Stimulated activated naive CD8-positive, alpha-beta T cell treated with anti-CD3 and anti-CD28 coated beads, Interleukin-15, Interleukin-2, amounts not matched to agents 100 U/mL and 50 U/mL, for 24 hours (primary cell): ENCODE measurements at regions not wholly inside any gene's neighbourhood (a gene's known extent, or its start where the extent isn't known, plus 50 kb on each side); places are given as distances from the start of the nearest gene placed in this dataset.
A peak's percentile ranks its signal among the peaks of the same experiment; 100 is the strongest.
"Not testable (repeated sequence)": the region's sequence is repeated elsewhere in the genome, so short reads cannot be mapped to it uniquely, and the experiment has no call there.

Source experiments
- ATAC-seq: fragments of 150-1000 bp; cut with Tn5 transposase; one replicate; pipeline ENCODE4 v1.10.0; 2021
- DNase-seq: peaks from one replicate; pipeline ENCODE4 v3.0.0; 2021

DNA sequence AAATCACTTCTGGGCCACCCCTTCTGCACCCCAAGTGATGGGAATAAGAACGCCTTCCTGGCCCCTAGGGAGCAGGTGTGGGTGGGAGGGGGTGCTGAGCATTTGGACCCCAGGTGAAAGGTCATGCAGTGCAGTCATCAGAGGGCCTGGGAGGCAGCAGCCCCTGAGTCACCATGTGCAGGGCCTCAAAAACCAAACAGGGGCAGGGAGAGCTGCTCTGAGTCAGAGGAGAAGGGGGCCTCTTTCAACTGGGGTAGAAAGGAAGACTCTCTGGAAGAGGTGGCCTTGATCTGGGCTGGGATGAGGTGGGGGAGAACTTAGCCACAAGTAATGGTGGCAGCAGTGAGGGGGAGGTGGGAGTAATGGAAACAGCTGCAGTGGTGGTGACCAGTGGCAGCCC is 164.3 kb downstream of the BUB3 start:
- ATAC-seq (peak; percentile 93), DNase-seq (peak; percentile 31)

DNA sequence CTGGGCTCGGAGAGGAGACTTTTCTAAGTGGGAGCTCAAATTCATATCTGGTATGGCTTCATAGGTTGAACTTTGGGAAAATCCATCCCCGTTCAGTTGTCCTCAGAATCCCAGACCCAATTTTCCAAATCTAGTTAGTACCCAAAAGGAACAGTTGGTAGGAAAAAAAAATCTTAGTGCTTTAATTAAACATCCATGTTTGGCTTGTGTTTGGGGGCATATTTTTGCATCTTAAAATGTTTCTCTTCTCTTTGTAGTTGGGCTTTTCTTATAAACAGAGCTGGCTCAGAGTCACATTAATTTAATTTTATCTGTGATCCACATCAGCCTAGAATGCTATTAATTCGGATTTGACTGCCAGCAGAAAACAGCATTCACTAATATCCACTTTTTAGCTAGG is 165.9 kb downstream of the BUB3 start:
- no peak for ATAC-seq

DNA sequence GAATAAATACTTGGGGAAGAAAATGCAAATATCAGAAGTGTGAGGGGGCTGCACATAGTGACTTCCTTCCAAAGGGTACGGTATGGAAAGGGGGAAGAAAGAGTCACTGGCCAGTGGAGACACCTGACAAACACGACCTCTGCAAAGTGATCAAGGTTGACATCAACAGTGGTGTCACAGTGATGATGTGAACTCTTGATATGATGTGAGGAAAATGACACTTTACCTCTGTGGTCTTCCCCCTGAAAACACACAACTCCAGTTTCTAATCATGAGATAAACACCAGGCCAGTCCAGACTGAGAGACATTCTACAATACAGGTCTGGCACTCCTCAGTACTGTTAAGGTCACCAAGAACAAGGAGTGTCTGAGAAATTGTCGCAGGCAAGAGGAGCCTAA is 169.7 kb downstream of the BUB3 start:
- DNase-seq (no peak), ATAC-seq (peak; percentile 78)

More for the DNA sequence above, 165.9 kb downstream of the BUB3 start:
- no peak for DNase-seq

DNA sequence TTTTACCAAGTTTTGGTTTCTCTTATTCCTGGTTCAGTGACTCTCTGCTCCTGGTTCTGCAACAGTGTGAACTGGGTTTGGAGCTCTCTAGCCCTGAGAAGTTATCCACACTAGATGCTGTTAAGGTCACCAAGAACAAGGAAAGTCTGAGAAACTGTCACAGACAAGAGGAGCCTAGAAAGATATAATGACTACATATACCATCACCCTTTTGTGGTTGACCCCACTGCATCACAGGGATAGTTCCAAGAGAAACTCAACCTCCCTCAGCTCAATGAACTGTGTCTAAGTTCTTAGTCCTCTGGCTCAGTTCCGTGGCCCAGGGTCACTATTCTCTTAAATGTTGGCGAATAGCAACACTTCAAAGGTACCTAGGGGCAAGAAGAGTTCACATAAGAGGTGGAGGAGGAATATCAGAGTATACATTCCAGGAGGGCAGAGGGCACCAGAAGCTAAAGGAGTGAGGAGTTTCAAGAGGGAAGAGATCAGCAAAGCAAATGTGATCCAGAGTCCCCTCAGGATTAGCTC is 171.5 kb downstream of the BUB3 start:
- no peak for DNase-seq

DNA sequence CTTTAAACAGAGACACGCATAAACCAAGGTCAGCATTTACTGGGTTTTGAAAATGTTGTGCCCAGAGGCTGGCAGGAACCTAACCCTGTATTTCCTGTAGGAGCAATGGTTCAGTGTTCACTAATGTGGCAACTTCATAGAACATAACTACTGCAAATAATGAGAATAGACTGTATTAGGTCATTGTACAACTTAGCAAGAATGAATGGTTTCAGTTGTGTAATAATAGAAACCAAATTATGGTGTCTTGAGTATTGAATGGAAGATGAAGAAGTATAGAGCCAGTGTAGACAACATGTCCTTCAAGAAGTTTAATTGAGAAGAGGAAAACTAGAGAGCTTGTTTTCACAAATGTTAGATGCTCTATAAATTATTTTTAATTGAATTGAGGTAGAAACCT is 172.5 kb downstream of the BUB3 start:
- no peak for ATAC-seq
- no peak for DNase-seq

More for the DNA sequence above, 171.5 kb downstream of the BUB3 start:
- ATAC-seq, result peak; percentile 58

DNA sequence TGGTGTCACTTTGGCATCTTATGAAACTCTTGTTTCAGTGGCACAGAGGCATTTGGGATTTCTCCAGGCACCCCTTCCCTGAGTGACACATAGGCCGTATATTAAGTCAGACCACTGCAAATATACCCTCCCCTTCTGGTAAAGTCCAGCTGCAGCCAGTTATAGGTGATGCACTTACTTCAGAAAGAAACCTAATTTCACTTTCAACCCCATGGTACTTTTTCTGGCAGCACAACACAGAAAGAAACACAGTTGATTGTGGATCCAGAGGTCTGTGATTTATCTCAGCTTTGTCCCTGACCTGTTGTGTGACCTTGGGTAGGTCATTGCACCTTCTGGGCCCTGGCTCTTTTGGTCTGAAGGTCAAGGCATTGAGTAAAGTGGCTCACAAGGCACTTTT is 173.2 kb downstream of the BUB3 start:
- DNase-seq, result no peak
- ATAC-seq, result no peak

DNA sequence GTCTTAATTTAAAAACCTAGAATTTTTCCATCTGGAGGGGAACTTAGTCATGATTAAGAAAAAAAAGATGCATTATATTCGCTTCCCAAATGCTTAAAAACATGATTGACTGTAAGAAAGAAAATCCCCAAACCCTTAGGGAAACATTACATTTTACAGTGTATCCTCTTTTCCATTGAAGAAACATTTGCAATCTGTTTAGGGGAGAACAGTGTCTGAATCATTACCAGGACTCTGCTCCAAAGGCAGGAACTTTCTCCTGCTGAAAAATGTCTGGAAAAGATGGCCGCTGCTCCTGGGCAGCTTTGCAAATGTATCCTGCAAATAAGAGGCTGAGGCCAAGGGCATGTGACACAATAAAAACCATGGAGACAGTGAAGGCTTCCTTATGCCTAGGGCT is 173.7 kb downstream of the BUB3 start:
- ATAC-seq (no peak), DNase-seq (no peak)

DNA sequence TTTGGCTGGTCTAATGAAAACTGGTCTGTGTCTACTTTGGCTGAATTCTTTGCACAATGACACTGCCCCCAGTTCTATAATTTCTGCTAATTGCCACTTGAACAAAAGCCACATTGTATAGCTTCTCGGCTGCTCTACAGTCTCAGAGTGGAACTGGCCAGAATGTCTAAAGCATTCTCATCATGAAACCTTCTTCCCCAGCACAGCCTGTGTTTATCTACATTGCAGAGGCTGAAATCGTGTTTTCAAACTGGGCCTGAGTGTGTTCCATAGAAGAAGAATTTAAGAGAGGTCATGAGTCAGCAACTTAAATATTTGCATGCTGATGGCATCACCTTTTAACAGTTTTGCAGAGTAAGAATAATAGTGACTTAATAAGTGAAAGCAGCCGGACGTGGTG is 177.2 kb downstream of the BUB3 start:
- DNase-seq (no peak), ATAC-seq (no peak)

DNA sequence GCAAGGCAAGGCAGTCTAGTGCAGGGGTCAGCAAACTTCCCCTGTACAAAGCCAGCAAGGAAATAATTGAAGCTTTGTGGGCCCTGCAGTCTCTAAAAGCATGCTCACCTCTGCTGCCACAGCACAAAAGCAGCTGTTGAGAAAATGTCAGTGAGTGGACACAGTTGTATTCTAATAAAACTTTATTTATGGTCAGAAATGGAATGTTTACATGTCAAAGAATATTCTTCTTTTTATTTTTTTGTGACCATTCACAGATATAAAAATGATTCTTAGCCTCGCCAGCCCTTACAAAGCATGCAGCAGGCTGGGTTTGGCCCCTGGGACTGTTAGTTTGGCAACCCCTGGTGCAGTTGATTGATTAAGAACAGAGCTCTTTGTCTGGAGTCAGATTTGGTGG is 192.4 kb downstream of the BUB3 start:
- ATAC-seq (no peak), DNase-seq (no peak)

DNA sequence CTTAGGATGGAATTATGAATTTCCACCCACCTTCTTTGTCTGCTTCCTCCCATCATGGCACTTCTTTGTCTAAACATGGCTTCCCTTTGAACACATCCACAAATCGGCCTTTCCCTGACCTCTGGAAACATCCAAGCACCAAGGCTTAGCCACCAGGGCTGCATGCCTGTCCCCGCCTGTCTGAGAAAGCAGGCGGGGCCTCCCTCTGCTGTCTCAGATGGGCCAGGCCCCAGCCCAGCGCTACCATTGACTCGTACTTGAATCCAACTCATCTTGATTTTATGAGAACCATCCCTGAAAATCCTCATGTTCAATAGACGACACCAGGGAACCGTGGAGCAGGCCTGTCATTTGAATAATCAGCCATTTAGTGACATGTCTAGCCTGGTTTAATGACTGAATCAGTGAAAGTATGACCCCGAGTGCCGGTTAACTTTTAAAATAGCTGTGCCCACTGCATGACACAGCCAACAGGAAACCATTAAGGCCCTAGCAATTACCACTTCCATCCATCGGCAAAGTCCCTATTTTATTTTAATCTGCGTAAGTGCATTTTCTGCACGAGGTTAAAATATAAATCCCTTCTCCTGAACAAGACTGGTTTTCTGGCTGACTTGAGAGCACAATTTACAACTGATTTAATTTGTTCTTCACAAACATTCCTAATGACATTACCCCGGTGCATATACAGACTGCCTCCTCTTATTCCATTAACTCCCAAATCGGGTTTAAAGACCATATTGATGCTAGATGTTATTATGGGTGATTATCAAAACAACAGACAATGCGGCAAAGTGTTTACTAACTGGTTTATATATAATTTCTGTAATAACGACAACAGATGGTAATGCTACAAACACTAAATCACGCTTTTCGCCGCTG is 194.7 kb downstream of the BUB3 start:
- DNase-seq (no peak), ATAC-seq (no peak)

DNA sequence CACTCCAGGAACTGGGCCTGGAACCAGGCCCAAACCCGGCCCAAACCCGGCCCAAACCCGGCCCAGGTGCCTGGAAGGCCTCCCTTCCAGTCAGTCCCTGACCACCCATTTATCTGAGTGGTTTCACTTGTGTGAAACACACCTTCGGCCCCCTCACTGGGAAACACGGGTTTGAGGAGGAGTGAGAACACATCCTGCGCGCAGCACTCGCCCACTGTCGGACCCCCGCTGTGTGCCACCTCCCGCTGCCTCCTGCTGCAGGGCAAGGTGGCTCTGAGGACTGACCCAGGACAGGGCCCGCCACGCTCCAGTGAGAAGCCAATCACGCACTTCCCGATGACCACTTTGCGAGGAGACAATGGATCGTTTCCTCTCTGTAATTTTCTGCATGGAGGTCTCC is 197.5 kb downstream of the BUB3 start:
- no peak for DNase-seq
- no peak for ATAC-seq

DNA sequence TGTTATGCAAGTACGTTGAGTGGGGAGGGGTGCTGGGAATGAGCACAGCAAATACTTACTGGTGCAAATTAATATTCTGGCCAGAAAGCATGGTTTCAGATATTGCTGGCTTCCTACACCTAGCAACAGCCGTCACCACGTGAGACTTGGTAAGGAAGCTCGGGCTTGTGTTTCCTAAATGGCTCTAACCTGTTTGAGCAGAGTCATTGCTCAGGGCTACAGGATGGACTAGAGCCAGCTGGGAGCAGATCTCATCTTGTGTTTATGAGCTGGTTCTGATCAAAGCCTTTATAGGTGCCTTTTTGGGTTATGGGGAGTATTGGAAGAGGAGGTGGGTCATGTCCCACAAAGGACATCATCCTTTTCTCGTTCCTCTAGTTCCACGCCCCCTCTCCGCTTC is 200.3 kb downstream of the BUB3 start:
- no peak for ATAC-seq
- no peak for DNase-seq

DNA sequence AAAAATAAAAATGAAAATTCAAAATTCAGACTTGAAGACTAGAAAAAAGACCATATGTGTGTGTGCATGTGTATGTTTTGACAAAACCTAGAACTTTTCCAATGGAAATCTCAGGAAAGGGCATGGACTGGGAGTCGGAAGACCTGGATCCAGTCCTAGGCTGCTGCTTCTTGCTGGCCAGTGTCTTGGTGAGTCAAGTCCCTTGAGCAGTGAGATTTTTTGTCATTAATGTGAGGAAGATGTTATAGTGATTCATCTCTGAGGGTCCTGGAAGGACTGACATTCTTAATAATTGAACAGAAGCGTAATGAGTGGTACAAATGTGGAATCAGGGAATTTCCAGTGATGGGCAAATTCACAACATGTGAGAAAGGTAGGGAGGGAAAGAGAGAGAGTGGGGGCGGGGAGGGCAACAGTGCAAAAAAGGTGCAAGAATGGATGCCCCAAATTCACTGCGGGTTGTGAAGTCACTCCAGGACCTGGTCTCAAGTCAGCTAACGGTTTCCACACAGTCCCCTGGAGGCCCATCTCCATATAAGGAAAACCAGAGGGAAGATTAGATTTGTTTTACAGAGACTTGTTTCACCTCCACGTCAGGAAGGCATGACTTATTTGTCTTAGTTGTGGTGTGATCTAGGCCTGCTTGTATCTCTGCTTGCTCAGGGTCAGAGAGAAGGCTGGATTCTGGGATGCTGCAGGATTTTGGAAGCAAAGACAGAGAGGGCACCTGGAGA is 201.7 kb downstream of the BUB3 start:
- ATAC-seq (no peak), DNase-seq (no peak)

DNA sequence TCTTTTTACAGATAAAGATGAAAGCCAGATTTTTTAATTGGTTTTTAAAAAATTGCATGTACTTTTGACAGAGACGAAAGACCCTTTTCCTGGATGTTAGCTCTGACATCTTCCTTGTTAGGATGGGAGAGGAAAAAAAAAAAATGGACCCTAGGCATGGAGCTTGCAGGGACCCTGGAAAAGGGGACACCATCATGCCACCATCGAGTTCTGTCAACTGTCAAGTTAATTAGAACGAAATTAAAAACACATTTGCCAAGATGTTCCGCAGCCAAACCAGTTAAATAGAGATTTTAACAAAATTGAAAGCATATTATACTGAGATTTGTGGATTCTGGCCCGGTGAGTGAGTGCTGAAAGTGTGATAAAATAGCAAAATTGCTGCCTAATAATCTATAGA is 202.6 kb downstream of the BUB3 start:
- DNase-seq (no peak), ATAC-seq (no peak)

DNA sequence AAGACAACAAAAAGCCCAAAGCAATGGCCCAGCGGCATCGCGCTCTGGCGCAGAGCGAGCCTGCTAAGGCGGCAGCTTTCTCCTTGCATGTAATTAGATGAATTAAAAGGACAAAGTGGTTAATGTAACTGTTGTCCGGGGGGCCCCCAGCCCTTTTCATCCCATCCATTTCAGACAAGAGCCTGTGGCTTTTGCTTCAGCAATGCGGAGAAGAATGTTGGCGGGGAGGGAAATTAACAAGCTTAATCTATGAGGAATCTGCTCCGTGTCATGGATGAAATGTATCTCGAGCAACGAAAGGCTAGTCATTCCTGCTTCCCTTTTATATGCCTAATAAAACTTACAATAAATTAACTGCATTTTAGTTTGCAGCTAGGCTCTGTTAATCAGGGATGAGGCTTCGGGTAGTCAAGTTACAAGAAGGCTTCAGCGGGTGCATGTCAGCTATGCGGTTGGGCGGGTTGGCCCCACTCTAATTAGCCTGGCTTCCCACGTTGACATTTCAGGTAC is 203.3 kb downstream of the BUB3 start:
- ATAC-seq (no peak), DNase-seq (no peak)

DNA sequence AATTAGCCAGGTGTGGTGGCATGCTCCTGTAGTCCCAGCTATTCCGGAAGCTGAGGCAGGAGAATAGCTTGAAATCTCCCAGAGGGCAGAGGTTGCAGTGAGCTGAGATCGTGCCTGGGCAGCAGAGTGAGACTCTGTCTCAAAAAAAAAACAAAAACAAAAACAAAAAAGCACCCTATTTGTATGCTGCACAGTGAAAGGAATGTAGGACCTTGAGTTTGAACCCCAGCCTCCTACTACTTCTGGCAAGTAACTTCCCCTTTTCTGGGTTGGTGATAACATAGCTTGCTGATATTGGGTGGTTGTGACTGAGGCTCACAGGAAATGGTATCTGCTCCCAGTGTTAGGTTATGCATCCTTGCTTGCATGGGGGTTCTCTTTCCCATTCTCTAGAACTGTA is 205.3 kb downstream of the BUB3 start:
- ATAC-seq (no peak), DNase-seq (no peak)

DNA sequence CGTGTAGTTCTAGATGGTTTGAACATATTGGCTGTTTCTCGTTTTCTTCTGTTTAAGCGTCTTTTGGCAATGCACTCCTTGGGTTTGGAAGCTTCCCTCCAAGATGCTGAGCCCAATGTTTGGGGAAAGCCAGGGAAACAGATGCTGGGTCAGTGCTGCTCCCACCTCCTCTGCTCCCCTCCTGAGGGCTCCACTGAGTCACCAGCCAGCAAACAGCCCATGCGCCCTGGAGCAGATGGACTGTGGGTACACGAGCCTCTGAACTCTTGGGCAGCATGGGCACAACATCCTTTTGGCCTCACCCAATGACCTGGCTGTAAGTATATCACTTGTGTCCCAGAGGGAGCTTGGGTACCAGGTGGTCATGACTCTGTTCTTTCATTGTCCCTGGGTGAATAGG is 207.6 kb downstream of the BUB3 start:
- ATAC-seq (no peak), DNase-seq (no peak)

DNA sequence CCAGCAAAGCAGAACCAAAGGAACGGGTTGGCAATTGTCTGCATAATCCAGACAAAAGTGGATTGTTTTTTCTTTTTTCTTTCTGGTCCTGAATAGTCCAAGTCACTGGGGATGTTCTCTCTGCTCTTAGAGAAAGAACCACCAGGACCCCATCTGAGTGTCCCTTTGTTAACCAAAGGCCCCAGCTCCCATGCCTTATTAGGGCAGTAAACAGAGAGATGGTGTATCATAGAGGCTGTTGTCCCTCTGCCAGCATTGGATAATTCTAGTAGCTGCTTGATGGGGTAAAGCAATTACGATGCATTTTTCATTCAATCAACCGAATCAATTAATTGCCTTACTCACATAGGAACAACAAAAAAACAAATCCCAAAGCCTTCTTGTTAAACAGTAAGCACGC is 213.0 kb downstream of the BUB3 start:
- ATAC-seq, result no peak
- DNase-seq, result no peak

DNA sequence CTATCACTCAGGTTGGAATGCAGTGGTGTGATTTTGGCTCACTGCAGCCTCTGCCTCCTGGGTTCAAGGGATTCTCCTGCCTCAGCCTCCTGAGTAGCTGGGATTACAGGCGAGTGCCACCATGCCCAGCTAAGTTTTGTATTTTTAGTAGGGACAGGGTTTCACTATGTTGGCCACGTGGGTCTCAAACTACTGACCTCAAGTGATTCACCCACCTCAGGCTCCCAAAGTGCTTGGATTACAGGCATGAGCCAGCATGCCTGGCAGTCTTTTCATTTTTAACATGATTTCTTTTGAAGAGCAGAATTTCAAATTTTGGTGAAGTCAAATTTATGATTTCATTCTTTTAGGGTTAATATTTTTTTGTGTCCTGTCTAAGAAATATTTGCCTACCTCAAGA is 217.4 kb downstream of the BUB3 start:
- not testable (repeated sequence) for ATAC-seq, DNase-seq

DNA sequence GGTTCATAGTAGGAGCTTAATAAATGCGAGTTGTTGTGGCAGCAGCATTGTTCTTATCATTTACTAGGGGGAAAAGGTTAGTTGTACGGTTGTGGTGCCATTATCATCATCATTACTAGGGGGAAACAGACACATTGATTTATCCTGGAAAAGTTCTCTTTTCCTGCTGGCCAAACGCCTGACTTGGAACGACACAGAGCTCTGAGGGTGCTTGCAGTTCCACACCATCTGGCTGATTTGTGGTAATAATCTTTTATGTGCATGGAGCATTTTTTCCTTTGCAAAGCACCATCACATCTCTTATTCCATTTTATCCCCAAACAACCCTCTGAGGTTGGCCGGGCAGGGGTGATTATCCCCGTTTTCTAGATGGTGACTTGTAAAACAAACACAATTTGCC is 219.4 kb downstream of the BUB3 start:
- ATAC-seq, result no peak

DNA sequence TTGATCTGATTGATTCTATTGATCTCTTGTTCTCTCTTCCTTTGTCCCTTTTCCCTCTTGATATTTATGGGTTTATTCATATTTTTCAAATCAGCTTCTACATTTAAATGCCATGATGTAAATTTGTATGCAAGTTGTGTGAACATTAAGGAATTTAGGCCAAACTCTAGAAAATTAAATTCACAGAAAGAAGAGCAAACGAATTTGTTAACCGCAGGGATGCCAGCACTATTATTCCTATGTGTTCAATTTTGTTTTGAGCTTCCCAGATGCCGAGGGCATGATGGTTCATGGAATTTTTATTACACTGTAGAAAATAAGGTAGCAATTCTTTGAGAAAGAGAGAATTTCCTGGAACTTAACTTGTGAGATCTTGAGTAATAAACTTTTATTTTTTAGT is 220.9 kb downstream of the BUB3 start:
- DNase-seq (no peak), ATAC-seq (no peak)

More for the DNA sequence above, 219.4 kb downstream of the BUB3 start:
- no peak for DNase-seq

DNA sequence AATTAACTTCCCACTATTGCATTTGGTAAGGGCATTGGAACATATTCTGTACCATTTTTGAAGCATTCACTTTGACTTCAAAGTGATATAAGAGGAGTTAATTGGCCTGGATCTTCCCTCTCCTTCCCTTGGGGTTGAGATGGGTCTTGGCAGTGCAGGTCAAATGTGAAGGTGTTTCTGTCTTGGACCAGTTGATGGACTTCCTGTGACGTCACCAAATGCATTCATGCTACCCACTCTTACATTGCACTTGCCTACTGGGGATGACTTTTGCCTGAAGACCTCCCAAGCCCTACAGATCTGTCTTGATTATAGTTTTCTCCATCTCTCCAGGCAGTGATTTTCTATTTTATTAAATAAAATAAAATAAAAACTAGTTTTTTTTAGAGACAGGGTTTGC is 221.5 kb downstream of the BUB3 start:
- ATAC-seq (no peak), DNase-seq (no peak)

DNA sequence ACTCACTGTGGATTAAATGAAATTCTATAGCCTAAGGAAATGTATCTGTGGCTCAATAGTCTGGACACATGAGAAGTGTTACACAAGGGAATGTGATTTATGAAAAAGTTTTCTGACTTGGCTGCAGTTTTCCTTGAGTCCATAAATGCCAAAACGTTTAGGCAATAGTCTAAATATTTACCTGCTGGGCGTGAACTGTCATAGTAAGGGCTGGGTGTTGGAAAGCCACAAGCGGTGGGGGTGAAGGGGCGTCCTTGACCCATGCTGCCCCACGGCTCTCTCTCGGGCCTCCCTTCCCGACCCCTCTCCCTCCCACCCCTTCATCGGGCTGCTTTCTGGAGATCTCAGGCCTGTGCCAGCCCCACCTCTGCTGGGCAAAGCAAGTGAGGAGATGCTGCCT is 223.7 kb downstream of the BUB3 start:
- no peak for DNase-seq
- ATAC-seq, result no peak
